ENCODE measurements at regions not wholly inside any gene's neighbourhood (a gene's known extent, or its start where the extent isn't known, plus 50 kb on each side); places are given as distances from the start of the nearest gene placed in this dataset.

- H3K23me2 ChIP-seq (ENCODE audit: low read depth, low read length) = no peaks in the 10 kb centered on the region; the same call in 1 of the 2 replicates
- H4K91ac ChIP-seq (replicated peaks; ENCODE audit: insufficient read length, low read length) = no peak overlapping the region
- H3K27me3 ChIP-seq (replicated peaks in 1 of 4; ENCODE audit: control insufficient read depth in 3 of 4, extremely low read depth in 1 of 4, insufficient read depth in 3 of 4, low read length in 3 of 4) = no peaks in the 10 kb centered on the region
- H2BK12ac ChIP-seq (ENCODE audit: low read depth, low read length) = no peak overlapping the region
- H3K9ac ChIP-seq (replicated peaks in 1 of 4; ENCODE audit: extremely low read depth in 1 of 4, low read depth in 3 of 4, low read length in 3 of 4) = no peak overlapping the region
- no peak overlapping the region for H4K5ac ChIP-seq (ENCODE audit: insufficient read length, low read depth, low read length)
- H3K4me1 ChIP-seq (replicated peaks in 1 of 4; ENCODE audit: control insufficient read depth in 3 of 4, insufficient read depth in 4 of 4, low read length in 3 of 4) = peaks cover 0 to 3% (median 0%) of the 10 kb centered on the region in 4 experiments; a peak in 2 of 7 replicates
- no peak overlapping the region for H4K8ac ChIP-seq (ENCODE audit: extremely low read depth, insufficient read depth, low read length)
- no peak overlapping the region for H3K18ac ChIP-seq (ENCODE audit: extremely low read depth, low read length)
- no peak overlapping the region for H2BK20ac ChIP-seq (ENCODE audit: low read length)
- no peak for DNase-seq (ENCODE audit: low read depth in 1 of 2, low spot score in 2 of 2)
- no peak overlapping the region for H2BK120ac ChIP-seq (replicated peaks; ENCODE audit: low read depth, low read length)
- no peaks in the 10 kb centered on the region for H3K9me3 ChIP-seq (ENCODE audit: insufficient read depth in 2 of 2, low read depth in 1 of 2, low read length in 1 of 2)
- H3K4ac ChIP-seq (replicated peaks; ENCODE audit: insufficient read length, low read depth, low read length) = no peak overlapping the region
- no peak overlapping the region for H3K14ac ChIP-seq (ENCODE audit: insufficient read length)
- no peak overlapping the region for H3K56ac ChIP-seq (replicated peaks; ENCODE audit: insufficient read length, low read depth, low read length)
- FAIRE-seq = no peak
- H3K36me3 ChIP-seq (ENCODE audit: control insufficient read depth in 2 of 4, insufficient read depth in 4 of 4, low read length in 3 of 4) = no peaks in the 10 kb centered on the region
- ChIA-PET POLR2A (ENCODE audit: partially characterized antibody) (no interaction called here), CTCF (ENCODE audit: partially characterized antibody) (interaction anchor here (1.4 to 1.6 kb wide), 2 partner anchors 8 to 340 kb away, joined by 3 to 4 read pairs; no protein-coding TSS in a partner anchor)
- no peak for TF ChIP-seq NRF1 (IDR thresholded peaks at IDR 0.05; ENCODE audit: low read depth, low read length)
- no peak for TF ChIP-seq HDAC6 (IDR thresholded peaks at IDR 0.05; ENCODE audit: low read depth, low read length)
- TF ChIP-seq RNF2 (IDR thresholded peaks at IDR 0.05; ENCODE audit: borderline replicate concordance, low read depth, low read length, missing control alignments, poor library complexity, severe bottlenecking) = no peak
- TF ChIP-seq SIRT6 (IDR thresholded peaks at IDR 0.05; ENCODE audit: low read length) = no peak
- TF ChIP-seq KDM5A (IDR thresholded peaks at IDR 0.05; ENCODE audit: low read length) = no peak
- no peaks in the 10 kb centered on the region for H4K20me1 ChIP-seq (replicated peaks in 1 of 2; ENCODE audit: control insufficient read depth in 1 of 2, insufficient read depth in 2 of 2, low read length in 2 of 2)
- WGBS, 2 experiments (ENCODE audit: extremely low coverage in 1 of 2, insufficient coverage in 1 of 2, insufficient read length in 1 of 2, insufficient replicate concordance in 2 of 2, low coverage in 1 of 2, low lambda C conversion rate in 2 of 2, missing lambda C conversion rate in 1 of 2) = 93% methylated on average over 4 of the region's 4 CpGs; no CpG with 5 or more reads in 1 of the 2 experiments
- no peak overlapping the region for H3K4me3 ChIP-seq (ENCODE audit: extremely low read depth in 1 of 4, insufficient read depth in 2 of 4, low read depth in 3 of 4, low read length in 4 of 4)
- H3K79me2 ChIP-seq (ENCODE audit: control insufficient read depth in 1 of 2, insufficient read depth in 2 of 2, low read length in 2 of 2) = no peaks in the 10 kb centered on the region
- no peaks in the 10 kb centered on the region for H3K79me1 ChIP-seq (ENCODE audit: low read depth, low read length)
- no peak overlapping the region for H3K4me2 ChIP-seq (ENCODE audit: insufficient read depth in 1 of 2, low read depth in 2 of 2, low read length in 2 of 2)
- no peak overlapping the region for H3K27ac ChIP-seq (ENCODE audit: low read depth, low read length)
- no peak overlapping the region for H2BK15ac ChIP-seq (ENCODE audit: low read length)
- no peak overlapping the region for H2AFZ ChIP-seq (ENCODE audit: low read length)
- H3K23ac ChIP-seq (ENCODE audit: insufficient read length) = no peak overlapping the region
- no peak overlapping the region for H2AK5ac ChIP-seq (ENCODE audit: low read depth, low read length)
- no peak overlapping the region for H2BK5ac ChIP-seq (ENCODE audit: low read depth, low read length)
Observed at GRCh38 chr20:12014276-12014675, 96.6 kb downstream of the BTBD3 start.

Data from H1 (cell line).